GM23338 (cell line): ENCODE measurements at regions not wholly inside any gene's neighbourhood (a gene's known extent, or its start where the extent isn't known, plus 50 kb on each side); places are given as distances from the start of the nearest gene placed in this dataset.

Experiments
- ATAC-seq: fragments of 200-7000 bp; cut with Tn5 transposase; 3 replicates; pipeline ENCODE4 v1.9.1; 2020
- DNase-seq: peaks from one replicate; pipeline ENCODE4 v3.0.0-alpha.2; 2015; ENCODE audit warnings: low spot score
- H2AFZ ChIP-seq: fragments of 200-600 bp; sonication (generic); 2 replicates; pipeline ENCODE4 v1.8.0; 2016; ENCODE audit warnings: antibody characterized with exemption, mild to moderate bottlenecking, moderate library complexity
- H3F3A ChIP-seq: fragments of 200-600 bp; sonication (generic); replicated peaks from 2 replicates; pipeline ENCODE4 v1.8.0; 2017; ENCODE audit warnings: antibody characterized with exemption, mixed run types, low read depth
- H3K27ac ChIP-seq: fragments of 200-600 bp; sonication (generic); 2 replicates; pipeline ENCODE4 v1.6.1; 2016; ENCODE audit warnings: low read depth
- H3K27me3 ChIP-seq: fragments of 200-600 bp; sonication (generic); 2 replicates; pipeline ENCODE4 v1.8.0; 2016; ENCODE audit warnings: mild to moderate bottlenecking, mixed run types, moderate library complexity; ENCODE audit not compliant: insufficient read depth
- H3K36me3 ChIP-seq: fragments of 200-600 bp; sonication (generic); 2 replicates; pipeline ENCODE4 v1.8.0; 2016; ENCODE audit warnings: mild to moderate bottlenecking; ENCODE audit not compliant: insufficient read depth
- H3K4me1 ChIP-seq: fragments of 200-600 bp; sonication (generic); 2 replicates; pipeline ENCODE4 v1.8.0; 2016; ENCODE audit warnings: mild to moderate bottlenecking, moderate library complexity; ENCODE audit not compliant: insufficient read depth
- H3K4me2 ChIP-seq: fragments of 200-600 bp; sonication (generic); 2 replicates; pipeline ENCODE4 v1.7.1; 2017; ENCODE audit warnings: mixed run types
- H3K4me3 ChIP-seq: fragments of 200-600 bp; sonication (generic); 2 replicates; pipeline ENCODE4 v1.6.1; 2016; ENCODE audit warnings: mixed run types
- H3K79me2 ChIP-seq: fragments of 200-600 bp; sonication (generic); replicated peaks from 2 replicates; pipeline ENCODE4 v1.8.0; 2017; ENCODE audit warnings: mild to moderate bottlenecking; ENCODE audit not compliant: insufficient read depth
- H3K9me2 ChIP-seq: fragments of 200-600 bp; sonication (generic); 2 replicates; pipeline ENCODE4 v1.8.0; 2017; ENCODE audit not compliant: insufficient read depth
- H4K20me1 ChIP-seq: fragments of 200-600 bp; sonication (generic); replicated peaks from 2 replicates; pipeline ENCODE4 v1.8.0; 2017; ENCODE audit warnings: mild to moderate bottlenecking; ENCODE audit not compliant: insufficient read depth
- H3K27ac Mint-ChIP-seq: 2 replicates; pipeline ENCODE4 v1.8.0; 2020; ENCODE audit warnings: inconsistent platforms, mild to moderate bottlenecking, moderate library complexity, mixed read lengths
- H3K27me3 Mint-ChIP-seq: 3 replicates; pipeline ENCODE4 v1.8.0; 2022; ENCODE audit warnings: low read depth, mild to moderate bottlenecking, moderate library complexity, mixed read lengths, inconsistent platforms; ENCODE audit not compliant: insufficient read depth, poor library complexity
- H3K36me3 Mint-ChIP-seq: 3 replicates; pipeline ENCODE4 v1.8.0; 2021; ENCODE audit warnings: low read depth, mild to moderate bottlenecking, inconsistent platforms, moderate library complexity, mixed read lengths
- H3K4me1 Mint-ChIP-seq: 3 replicates; pipeline ENCODE4 v1.8.0; 2020; ENCODE audit warnings: mild to moderate bottlenecking, inconsistent platforms, mixed read lengths
- H3K4me3 Mint-ChIP-seq: 3 replicates; pipeline ENCODE4 v1.8.0; 2021; ENCODE audit warnings: moderate library complexity, mild to moderate bottlenecking, inconsistent platforms, mixed read lengths
- H3K9me3 Mint-ChIP-seq: 3 replicates; pipeline ENCODE4 v1.8.0; 2020; ENCODE audit warnings: moderate library complexity, mild to moderate bottlenecking, inconsistent platforms, mixed read lengths
- CREB1 ChIP-seq: fragments of 250-450 bp; sonication (Bioruptor Pico); IDR thresholded peaks from 2 replicates; pipeline ENCODE4 v1.5.0; 2020; ENCODE audit warnings: low read depth, mild to moderate bottlenecking, moderate library complexity
- CTCF ChIP-seq, 2 experiments: fragments of 200-600 bp in 1 of 2; sonication (generic) in 1 of 2; conservative IDR thresholded peaks; 2 replicates each; pipeline versions ENCODE4 v1.5.1 to v1.6.1; 2016 to 2017; ENCODE audit warnings: antibody characterized with exemption in 2 of 2, low read depth in 2 of 2, mild to moderate bottlenecking in 2 of 2, moderate library complexity in 1 of 2
- ETS1 ChIP-seq: IDR thresholded peaks from 2 replicates; pipeline ENCODE4 v1.6.1; 2016; ENCODE audit warnings: antibody characterized with exemption
- EZH2 ChIP-seq: fragments of 200-600 bp; sonication (generic); IDR thresholded peaks from one replicate; pipeline ENCODE4 v1.8.0; 2017; ENCODE audit warnings: antibody characterized with exemption, mild to moderate bottlenecking, low read depth; ENCODE audit not compliant: unreplicated experiment
- EZH2phosphoT487 ChIP-seq: fragments of 200-600 bp; sonication (generic); IDR thresholded peaks from one replicate; pipeline ENCODE4 v1.8.1; 2018; ENCODE audit warnings: antibody characterized with exemption; ENCODE audit not compliant: unreplicated experiment
- JUNB ChIP-seq: IDR thresholded peaks from one replicate; pipeline ENCODE4 v1.6.1; 2016; ENCODE audit warnings: antibody characterized with exemption; ENCODE audit not compliant: unreplicated experiment
- NANOG ChIP-seq: IDR thresholded peaks from 2 replicates; pipeline ENCODE4 v1.6.1; 2016; ENCODE audit warnings: antibody characterized with exemption, borderline replicate concordance
- POLR2AphosphoS5 ChIP-seq: IDR thresholded peaks from 2 replicates; pipeline ENCODE4 v1.6.1; 2016; ENCODE audit warnings: antibody characterized with exemption, low read depth
- REST ChIP-seq: IDR thresholded peaks from one replicate; pipeline ENCODE4 v1.6.1; 2018; ENCODE audit warnings: antibody characterized with exemption; ENCODE audit not compliant: unreplicated experiment
- STAT1 ChIP-seq: IDR thresholded peaks from one replicate; pipeline ENCODE4 v1.6.1; 2016; ENCODE audit warnings: antibody characterized with exemption; ENCODE audit not compliant: unreplicated experiment
- ZNF114 ChIP-seq: fragments of 250-450 bp; sonication (Bioruptor Pico); IDR thresholded peaks from 2 replicates; pipeline ENCODE4 v1.5.0; 2020; ENCODE audit warnings: mild to moderate bottlenecking, moderate library complexity
- ZNF331 ChIP-seq: fragments of 250-450 bp; sonication (Bioruptor Pico); IDR thresholded peaks from 2 replicates; pipeline ENCODE4 v1.5.0; 2020; ENCODE audit warnings: low read depth, mild to moderate bottlenecking, moderate library complexity
- ZNF462 ChIP-seq: fragments of 250-450 bp; sonication (Bioruptor Pico); IDR thresholded peaks from 2 replicates; pipeline ENCODE4 v1.5.0; 2020; ENCODE audit warnings: mild to moderate bottlenecking, moderate library complexity

GRCh38 chr12:13504074-13504473 is 307.5 kb downstream of the EMP1 start:
- Histone ChIP-seq H3K27ac (no peak overlapping the region), H2AFZ (peak overlapping the region; percentile 68; the same call in 1 of the 2 replicates), H3K36me3 (no peaks in the 10 kb centered on the region), H3K9me2 (peaks cover 9% of the 10 kb centered on the region; the same call in 1 of the 2 replicates), H3K4me1 (peaks cover 9% of the 10 kb centered on the region), H3F3A (no peaks in the 10 kb centered on the region), H3K27me3 (no peaks in the 10 kb centered on the region), H3K79me2 (no peaks in the 10 kb centered on the region), H3K4me3 (no peak overlapping the region), H3K4me2 (no peak overlapping the region), H4K20me1 (no peaks in the 10 kb centered on the region)
- Mint-ChIP-seq H3K27me3 (peaks cover 3% of the 10 kb centered on the region), H3K36me3 (no peaks in the 10 kb centered on the region), H3K4me1 (no peaks in the 10 kb centered on the region; the same call in 2 of the 3 replicates), H3K9me3 (no peaks in the 10 kb centered on the region), H3K4me3 (no peak overlapping the region), H3K27ac (no peak overlapping the region)
- DNase-seq (no peak), ATAC-seq (no peak)
- TF ChIP-seq ZNF331 (CRISPR knock-in tag) = no peak
- TF ChIP-seq EZH2phosphoT487 = no peak
- no peak for TF ChIP-seq ZNF114
- TF ChIP-seq ETS1 = no peak
- TF ChIP-seq STAT1 = no peak
- no peak for TF ChIP-seq ZNF462 (CRISPR knock-in tag)
- no peak for TF ChIP-seq JUNB
- TF ChIP-seq CREB1 (CRISPR knock-in tag) = no peak
- no peak for TF ChIP-seq REST
- TF ChIP-seq POLR2AphosphoS5 = no peak
- TF ChIP-seq NANOG = no peak
- no peak for TF ChIP-seq EZH2
- TF ChIP-seq CTCF (conservative IDR thresholded peaks at IDR 0.05; ENCODE audit: low read depth in 2 of 2) = no peak
